IMR-90 (cell line): ENCODE measurements at regions not wholly inside any gene's neighbourhood (a gene's known extent, or its start where the extent isn't known, plus 50 kb on each side); places are given as distances from the start of the nearest gene placed in this dataset.
"Not testable (repeated sequence)": the region's sequence is repeated elsewhere in the genome, so short reads cannot be mapped to it uniquely, and the experiment has no call there.

Experiments
- BHLHE40 ChIP-seq: fragments of 150-350 bp; IDR thresholded peaks from 2 replicates; pipeline ENCODE4 v1.6.1; 2016; ENCODE audit warnings: mild to moderate bottlenecking, low read depth, low read length
- MAFK ChIP-seq: IDR thresholded peaks from 2 replicates; pipeline ENCODE4 v1.6.1; 2012; ENCODE audit warnings: low read depth, low read length, improper control_type of control experiment
- MXI1 ChIP-seq: IDR thresholded peaks from 2 replicates; pipeline ENCODE4 v1.6.1; 2012; ENCODE audit warnings: low read depth, mild to moderate bottlenecking, low read length, moderate library complexity, borderline replicate concordance
- POLR2A ChIP-seq: IDR thresholded peaks from 2 replicates; pipeline ENCODE4 v1.6.1; 2012; ENCODE audit warnings: mild to moderate bottlenecking, low read depth, low read length
- RAD21 ChIP-seq: IDR thresholded peaks from 2 replicates; pipeline ENCODE4 v1.6.1; 2012; ENCODE audit warnings: low read length, improper control_type of control experiment
- RCOR1 ChIP-seq: IDR thresholded peaks from 2 replicates; pipeline ENCODE4 v1.6.1; 2012; ENCODE audit warnings: mild to moderate bottlenecking, low read length, improper control_type of control experiment; ENCODE audit not compliant: insufficient replicate concordance
- RFX5 ChIP-seq: IDR thresholded peaks from 2 replicates; pipeline ENCODE4 v1.8.0; 2012; ENCODE audit warnings: low read depth, mild to moderate bottlenecking, low read length, moderate library complexity
- SMC3 ChIP-seq: fragments of 150-350 bp; IDR thresholded peaks from 2 replicates; pipeline ENCODE4 v1.6.1; 2016; ENCODE audit warnings: low read depth, mild to moderate bottlenecking, antibody characterized with exemption, low read length, moderate library complexity
- TF ChIP-seq, protein P1 (sequence below): conservative IDR thresholded peaks from 2 replicates; pipeline ENCODE4 v1.5.1; 2012; ENCODE audit warnings: mild to moderate bottlenecking, low read depth, low read length, improper control_type of control experiment
- TF ChIP-seq, protein P2 (sequence below): fragments of 150-350 bp; IDR thresholded peaks from 2 replicates; pipeline ENCODE4 v1.6.1; 2017; ENCODE audit warnings: mild to moderate bottlenecking, antibody characterized with exemption, low read length, low read depth
- TF ChIP-seq, protein P3 (sequence below): fragments of 150-350 bp; IDR thresholded peaks from 2 replicates; pipeline ENCODE4 v1.6.1; 2016; ENCODE audit warnings: low read depth, mild to moderate bottlenecking, low read length, moderate library complexity, borderline replicate concordance

DNA sequence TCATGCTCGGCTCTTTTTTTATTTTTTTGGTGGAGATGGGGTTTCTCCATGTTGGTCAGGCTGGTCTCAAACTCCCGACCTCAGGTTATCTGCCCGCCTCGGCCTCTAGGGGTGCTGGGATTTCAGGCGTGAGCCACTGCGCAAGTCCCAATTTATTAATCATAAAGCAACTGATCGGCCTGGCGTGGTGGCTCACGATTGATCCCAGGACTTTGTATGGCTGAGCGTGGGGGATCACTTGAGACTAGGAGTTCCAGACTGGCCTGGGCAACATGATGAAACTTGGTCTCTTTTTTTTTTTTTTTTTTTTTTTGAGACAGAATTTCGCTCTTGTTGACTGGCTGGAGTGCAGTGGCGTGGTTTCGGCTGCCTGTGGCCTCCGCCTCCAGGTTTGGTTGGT lies 139.8 kb downstream of the GOLGA6L22 start:
- TF ChIP-seq, protein P1, sequence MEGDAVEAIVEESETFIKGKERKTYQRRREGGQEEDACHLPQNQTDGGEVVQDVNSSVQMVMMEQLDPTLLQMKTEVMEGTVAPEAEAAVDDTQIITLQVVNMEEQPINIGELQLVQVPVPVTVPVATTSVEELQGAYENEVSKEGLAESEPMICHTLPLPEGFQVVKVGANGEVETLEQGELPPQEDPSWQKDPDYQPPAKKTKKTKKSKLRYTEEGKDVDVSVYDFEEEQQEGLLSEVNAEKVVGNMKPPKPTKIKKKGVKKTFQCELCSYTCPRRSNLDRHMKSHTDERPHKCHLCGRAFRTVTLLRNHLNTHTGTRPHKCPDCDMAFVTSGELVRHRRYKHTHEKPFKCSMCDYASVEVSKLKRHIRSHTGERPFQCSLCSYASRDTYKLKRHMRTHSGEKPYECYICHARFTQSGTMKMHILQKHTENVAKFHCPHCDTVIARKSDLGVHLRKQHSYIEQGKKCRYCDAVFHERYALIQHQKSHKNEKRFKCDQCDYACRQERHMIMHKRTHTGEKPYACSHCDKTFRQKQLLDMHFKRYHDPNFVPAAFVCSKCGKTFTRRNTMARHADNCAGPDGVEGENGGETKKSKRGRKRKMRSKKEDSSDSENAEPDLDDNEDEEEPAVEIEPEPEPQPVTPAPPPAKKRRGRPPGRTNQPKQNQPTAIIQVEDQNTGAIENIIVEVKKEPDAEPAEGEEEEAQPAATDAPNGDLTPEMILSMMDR, result not testable (repeated sequence)
- not testable (repeated sequence) for TF ChIP-seq POLR2A, MXI1, SMC3, RFX5, RCOR1, MAFK, BHLHE40, RAD21
- TF ChIP-seq, protein P2, sequence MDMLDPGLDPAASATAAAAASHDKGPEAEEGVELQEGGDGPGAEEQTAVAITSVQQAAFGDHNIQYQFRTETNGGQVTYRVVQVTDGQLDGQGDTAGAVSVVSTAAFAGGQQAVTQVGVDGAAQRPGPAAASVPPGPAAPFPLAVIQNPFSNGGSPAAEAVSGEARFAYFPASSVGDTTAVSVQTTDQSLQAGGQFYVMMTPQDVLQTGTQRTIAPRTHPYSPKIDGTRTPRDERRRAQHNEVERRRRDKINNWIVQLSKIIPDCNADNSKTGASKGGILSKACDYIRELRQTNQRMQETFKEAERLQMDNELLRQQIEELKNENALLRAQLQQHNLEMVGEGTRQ, result not testable (repeated sequence)
- TF ChIP-seq, protein P3, sequence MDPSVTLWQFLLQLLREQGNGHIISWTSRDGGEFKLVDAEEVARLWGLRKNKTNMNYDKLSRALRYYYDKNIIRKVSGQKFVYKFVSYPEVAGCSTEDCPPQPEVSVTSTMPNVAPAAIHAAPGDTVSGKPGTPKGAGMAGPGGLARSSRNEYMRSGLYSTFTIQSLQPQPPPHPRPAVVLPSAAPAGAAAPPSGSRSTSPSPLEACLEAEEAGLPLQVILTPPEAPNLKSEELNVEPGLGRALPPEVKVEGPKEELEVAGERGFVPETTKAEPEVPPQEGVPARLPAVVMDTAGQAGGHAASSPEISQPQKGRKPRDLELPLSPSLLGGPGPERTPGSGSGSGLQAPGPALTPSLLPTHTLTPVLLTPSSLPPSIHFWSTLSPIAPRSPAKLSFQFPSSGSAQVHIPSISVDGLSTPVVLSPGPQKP, result not testable (repeated sequence)
